OCI-LY1 (cell line): ENCODE measurements at regions not wholly inside any gene's neighbourhood (a gene's known extent, or its start where the extent isn't known, plus 50 kb on each side); places are given as distances from the start of the nearest gene placed in this dataset.

Experiments used
- H2AFZ ChIP-seq: fragments of 200-600 bp; sonication (generic), shearing (Covaris generic); 2 replicates; pipeline ENCODE4 v1.6.0; 2014; ENCODE audit warnings: antibody characterized with exemption, mild to moderate bottlenecking, low read length
- H3F3A ChIP-seq: fragments of 200-600 bp; sonication (generic), shearing (Covaris generic); 2 replicates; pipeline ENCODE4 v1.6.0; 2014; ENCODE audit warnings: mild to moderate bottlenecking, antibody characterized with exemption, low read length, moderate library complexity; ENCODE audit not compliant: insufficient read depth
- H3K27ac ChIP-seq: fragments of 200-600 bp; sonication (generic); 2 replicates; pipeline ENCODE4 v1.5.1; 2014; ENCODE audit warnings: low read length, mixed run types, mild to moderate bottlenecking, low read depth; ENCODE audit not compliant: poor library complexity, severe bottlenecking
- H3K27me3 ChIP-seq: fragments of 200-600 bp; sonication (generic); 2 replicates; pipeline ENCODE4 v1.6.0; 2014; ENCODE audit warnings: antibody characterized with exemption, mild to moderate bottlenecking, low read length, moderate library complexity; ENCODE audit not compliant: insufficient read depth
- H3K36me3 ChIP-seq: fragments of 200-600 bp; sonication (generic); 2 replicates; pipeline ENCODE4 v1.6.1; 2014; ENCODE audit warnings: mild to moderate bottlenecking, antibody characterized with exemption, low read length, moderate library complexity, mixed read lengths; ENCODE audit not compliant: insufficient read depth
- H3K4me1 ChIP-seq: fragments of 200-600 bp; sonication (generic); 2 replicates; pipeline ENCODE4 v1.5.1; 2014; ENCODE audit warnings: mild to moderate bottlenecking, low read length, moderate library complexity; ENCODE audit not compliant: insufficient read depth, severe bottlenecking
- H3K4me2 ChIP-seq: fragments of 200-600 bp; sonication (generic), shearing (Covaris generic); 2 replicates; pipeline ENCODE4 v1.6.1; 2014; ENCODE audit warnings: low read length
- H3K4me3 ChIP-seq: fragments of 200-600 bp; sonication (generic); 2 replicates; pipeline ENCODE4 v1.5.1; 2014; ENCODE audit warnings: low read length, low read depth, mild to moderate bottlenecking, mixed read lengths; ENCODE audit not compliant: poor library complexity, severe bottlenecking
- H3K79me2 ChIP-seq: fragments of 200-600 bp; shearing (Covaris generic); 2 replicates; pipeline ENCODE4 v1.6.1; 2016; ENCODE audit warnings: mixed run types, low read length, mixed read lengths; ENCODE audit not compliant: insufficient read depth
- H3K9ac ChIP-seq: fragments of 200-600 bp; sonication (generic), shearing (Covaris generic); 2 replicates; pipeline ENCODE4 v1.6.1; 2014; ENCODE audit warnings: mild to moderate bottlenecking, low read length, mixed read lengths
- H3K9me2 ChIP-seq: fragments of 200-600 bp; sonication (generic), shearing (Covaris generic); 2 replicates; pipeline ENCODE4 v1.6.1; 2014; ENCODE audit warnings: low read depth, mild to moderate bottlenecking, low read length, mixed read lengths
- H3K9me3 ChIP-seq: fragments of 200-600 bp; shearing (Covaris generic); 2 replicates; pipeline ENCODE4 v1.6.1; 2014; ENCODE audit warnings: low read length, mixed read lengths
- H4K20me1 ChIP-seq: fragments of 200-600 bp; sonication (generic), shearing (Covaris generic); 2 replicates; pipeline ENCODE4 v1.6.0; 2016; ENCODE audit warnings: mild to moderate bottlenecking, low read length; ENCODE audit not compliant: insufficient read depth
- EZH2 ChIP-seq: fragments of 200-600 bp; sonication (generic), shearing (Covaris generic); IDR thresholded peaks from 2 replicates; pipeline ENCODE4 v1.8.0; 2017; ENCODE audit warnings: borderline replicate concordance, mixed run types, mild to moderate bottlenecking, antibody characterized with exemption, low read length, moderate library complexity, mixed read lengths
- TF ChIP-seq, protein P1 (sequence below): fragments of 200-600 bp; sonication (generic), shearing (Covaris generic); IDR thresholded peaks from 2 replicates; pipeline ENCODE4 v1.5.1; 2017; ENCODE audit warnings: mild to moderate bottlenecking, antibody characterized with exemption, low read length, moderate library complexity, mixed read lengths

DNA sequence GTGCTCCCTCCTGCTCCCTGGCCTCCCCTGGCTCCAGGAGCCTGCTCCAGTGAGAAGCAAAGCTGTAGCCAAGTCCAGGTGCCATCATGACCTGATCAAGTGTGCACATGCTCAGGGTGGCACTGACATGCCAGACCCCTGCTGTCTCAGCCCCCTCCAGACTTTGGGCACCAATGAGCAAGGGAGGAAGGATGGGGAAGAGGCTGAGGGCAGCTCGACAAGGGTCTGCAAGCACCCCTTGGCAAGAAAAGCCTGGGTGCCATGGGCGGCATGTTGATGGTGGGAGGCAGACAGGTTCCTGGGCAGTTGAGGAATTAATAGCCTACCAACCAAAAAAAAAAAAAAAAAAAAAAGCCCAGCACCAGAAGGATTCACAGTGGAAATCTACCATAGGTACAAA is 942.6 kb upstream of the PRMT6 start:
- Histone ChIP-seq H3K9ac (no peak overlapping the region), H3K36me3 (no peaks in the 10 kb centered on the region), H3K9me2 (no peaks in the 10 kb centered on the region), H3K27ac (no peak overlapping the region), H4K20me1 (no peaks in the 10 kb centered on the region), H3K4me1 (no peaks in the 10 kb centered on the region), H3K27me3 (no peaks in the 10 kb centered on the region), H3K4me2 (no peak overlapping the region), H3K79me2 (no peaks in the 10 kb centered on the region), H3F3A (no peaks in the 10 kb centered on the region), H3K9me3 (no peaks in the 10 kb centered on the region), H3K4me3 (no peak overlapping the region), H2AFZ (no peak overlapping the region)
- TF ChIP-seq EZH2: no peak
- TF ChIP-seq, protein P1, sequence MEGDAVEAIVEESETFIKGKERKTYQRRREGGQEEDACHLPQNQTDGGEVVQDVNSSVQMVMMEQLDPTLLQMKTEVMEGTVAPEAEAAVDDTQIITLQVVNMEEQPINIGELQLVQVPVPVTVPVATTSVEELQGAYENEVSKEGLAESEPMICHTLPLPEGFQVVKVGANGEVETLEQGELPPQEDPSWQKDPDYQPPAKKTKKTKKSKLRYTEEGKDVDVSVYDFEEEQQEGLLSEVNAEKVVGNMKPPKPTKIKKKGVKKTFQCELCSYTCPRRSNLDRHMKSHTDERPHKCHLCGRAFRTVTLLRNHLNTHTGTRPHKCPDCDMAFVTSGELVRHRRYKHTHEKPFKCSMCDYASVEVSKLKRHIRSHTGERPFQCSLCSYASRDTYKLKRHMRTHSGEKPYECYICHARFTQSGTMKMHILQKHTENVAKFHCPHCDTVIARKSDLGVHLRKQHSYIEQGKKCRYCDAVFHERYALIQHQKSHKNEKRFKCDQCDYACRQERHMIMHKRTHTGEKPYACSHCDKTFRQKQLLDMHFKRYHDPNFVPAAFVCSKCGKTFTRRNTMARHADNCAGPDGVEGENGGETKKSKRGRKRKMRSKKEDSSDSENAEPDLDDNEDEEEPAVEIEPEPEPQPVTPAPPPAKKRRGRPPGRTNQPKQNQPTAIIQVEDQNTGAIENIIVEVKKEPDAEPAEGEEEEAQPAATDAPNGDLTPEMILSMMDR: no peak

DNA sequence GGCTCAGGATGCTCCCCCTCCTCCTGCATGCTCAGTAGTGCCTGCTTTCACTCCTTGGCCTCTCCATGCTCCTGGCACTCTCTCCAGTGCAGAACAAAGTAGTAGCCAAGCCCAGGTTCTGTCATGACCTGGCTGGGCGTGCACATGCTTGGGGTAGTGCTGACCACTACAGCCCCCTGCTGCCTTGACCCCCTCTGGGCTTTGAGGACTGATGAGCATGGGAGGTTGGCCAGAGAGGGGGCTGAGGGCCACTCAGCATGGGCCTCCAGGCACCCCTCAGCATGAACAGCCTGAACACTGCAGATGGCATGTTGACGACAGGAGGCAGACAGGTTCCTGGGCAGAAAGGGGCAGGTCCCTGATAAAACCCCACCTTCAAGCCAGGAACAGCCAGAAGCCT is 935.7 kb upstream of the PRMT6 start:
- TF ChIP-seq EZH2: no peak
- TF ChIP-seq, protein P1: no peak
- no peaks in the 10 kb centered on the region for H4K20me1 ChIP-seq
- H3K4me2 ChIP-seq: no peak overlapping the region
- no peaks in the 10 kb centered on the region for H3K36me3 ChIP-seq
- H3K79me2 ChIP-seq: no peaks in the 10 kb centered on the region
- H3K9me3 ChIP-seq: no peaks in the 10 kb centered on the region
- H2AFZ ChIP-seq: no peak overlapping the region
- no peaks in the 10 kb centered on the region for H3K4me1 ChIP-seq
- no peaks in the 10 kb centered on the region for H3F3A ChIP-seq
- H3K27ac ChIP-seq: no peak overlapping the region
- no peak overlapping the region for H3K4me3 ChIP-seq
- H3K9me2 ChIP-seq: no peaks in the 10 kb centered on the region
- H3K9ac ChIP-seq: no peak overlapping the region
- no peaks in the 10 kb centered on the region for H3K27me3 ChIP-seq

DNA sequence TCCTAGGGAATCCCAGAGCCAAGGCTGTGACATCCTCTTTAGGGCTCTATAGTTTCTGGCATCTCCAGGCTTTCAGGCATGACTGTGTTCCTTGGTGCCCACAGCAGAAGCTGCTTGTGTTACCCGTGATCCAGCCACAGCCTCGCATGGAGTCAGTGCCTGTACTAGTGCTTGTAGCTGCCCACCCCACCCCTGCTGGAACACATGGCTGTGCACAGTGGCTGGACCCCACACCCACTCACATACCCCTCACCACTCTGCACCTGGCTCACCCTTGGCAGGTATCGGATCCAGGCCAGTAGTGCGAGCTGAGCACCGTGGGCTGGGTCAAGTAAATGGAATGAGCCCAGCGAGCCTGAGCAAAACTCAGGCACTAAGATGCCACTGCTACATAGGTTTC is 934.7 kb upstream of the PRMT6 start:
- H2AFZ ChIP-seq: no peak overlapping the region
- H3K27ac ChIP-seq: no peak overlapping the region
- H3K9ac ChIP-seq: no peak overlapping the region
- TF ChIP-seq, protein P1: no peak
- no peak for TF ChIP-seq EZH2
- H3K36me3 ChIP-seq: no peaks in the 10 kb centered on the region
- no peaks in the 10 kb centered on the region for H3K4me1 ChIP-seq
- H3F3A ChIP-seq: no peaks in the 10 kb centered on the region
- no peak overlapping the region for H3K4me3 ChIP-seq
- no peaks in the 10 kb centered on the region for H3K27me3 ChIP-seq
- H3K9me3 ChIP-seq: no peaks in the 10 kb centered on the region
- H3K4me2 ChIP-seq: no peak overlapping the region
- no peaks in the 10 kb centered on the region for H4K20me1 ChIP-seq
- H3K9me2 ChIP-seq: no peaks in the 10 kb centered on the region
- no peaks in the 10 kb centered on the region for H3K79me2 ChIP-seq
